ENCODE measurements at regions not wholly inside any gene's neighbourhood (a gene's known extent, or its start where the extent isn't known, plus 50 kb on each side); places are given as distances from the start of the nearest gene placed in this dataset.

GRCh38 chr22:47816863-47817210, 1054.4 kb downstream of the TBC1D22A start:
- no peaks in the 10 kb centered on the region for H3K27me3 ChIP-seq (ENCODE audit: control insufficient read depth, insufficient read depth, low read length)
- no peak for TF ChIP-seq SIN3A (IDR thresholded peaks at IDR 0.05; ENCODE audit: borderline replicate concordance, insufficient read depth, low read depth, low read length)
- no peak for TF ChIP-seq REST (IDR thresholded peaks at IDR 0.05; ENCODE audit: insufficient read depth in 1 of 2, low read depth in 2 of 2, low read length in 1 of 2)
- no peak for TF ChIP-seq CTCF (IDR thresholded peaks at IDR 0.05)
- no peak for TF ChIP-seq TCF7L2 (IDR thresholded peaks at IDR 0.05; ENCODE audit: low read depth, low read length)
- TF ChIP-seq POLR2AphosphoS5 (IDR thresholded peaks at IDR 0.05; ENCODE audit: low read depth, low read length) = no peak
- H3K4me1 ChIP-seq (ENCODE audit: control insufficient read depth, insufficient read depth, low read length) = no peaks in the 10 kb centered on the region
- ChIA-PET POLR2A (no interaction called here), CTCF (no interaction called here)
- in situ Hi-C loops (cut with HindIII; ENCODE audit: low pct_unique_long_range_greater_than_20kb, low sequenced_read_pairs) = no loop called here
- ATAC-seq = no peak
- H3K36me3 ChIP-seq (ENCODE audit: control insufficient read depth, insufficient read depth, low read length) = no peaks in the 10 kb centered on the region
- no TSS peak for BruUV-seq (replicated peaks)
- no peak overlapping the region for H3K27ac ChIP-seq (ENCODE audit: low read length)
- intact Hi-C loops (cut with micrococcal nuclease; ENCODE audit: unreplicated experiment) = no loop called here
- no peaks in the 10 kb centered on the region for H3K9me3 ChIP-seq (ENCODE audit: control insufficient read depth, insufficient read depth, low read depth, low read length)
- DNase-seq (ENCODE audit: low read depth, low spot score) = no peak
- no peak overlapping the region for H3K4me3 ChIP-seq (ENCODE audit: low read depth in 2 of 2, low read length in 2 of 2)

GRCh38 chr22:47816121-47816862, 1053.8 kb downstream of the TBC1D22A start:
- Histone ChIP-seq H3K4me3 (ENCODE audit: low read depth in 2 of 2, low read length in 2 of 2) (no peak overlapping the region), H3K27me3 (ENCODE audit: control insufficient read depth, insufficient read depth, low read length) (no peaks in the 10 kb centered on the region), H3K4me1 (ENCODE audit: control insufficient read depth, insufficient read depth, low read length) (no peaks in the 10 kb centered on the region), H3K9me3 (ENCODE audit: control insufficient read depth, insufficient read depth, low read depth, low read length) (no peaks in the 10 kb centered on the region), H3K27ac (ENCODE audit: low read length) (no peak overlapping the region), H3K36me3 (ENCODE audit: control insufficient read depth, insufficient read depth, low read length) (no peaks in the 10 kb centered on the region)
- intact Hi-C loops (cut with micrococcal nuclease; ENCODE audit: unreplicated experiment) (no loop called here), in situ Hi-C loops (cut with HindIII; ENCODE audit: low pct_unique_long_range_greater_than_20kb, low sequenced_read_pairs) (no loop called here)
- DNase-seq (ENCODE audit: low read depth, low spot score) (no peak), ATAC-seq (no peak)
- CTCF ChIA-PET = no interaction called here
- BruUV-seq (replicated peaks) = no TSS peak
- POLR2A ChIA-PET = no interaction called here
- no peak for TF ChIP-seq TCF7L2 (IDR thresholded peaks at IDR 0.05; ENCODE audit: low read depth, low read length)
- TF ChIP-seq POLR2AphosphoS5 (IDR thresholded peaks at IDR 0.05; ENCODE audit: low read depth, low read length) = no peak
- no peak for TF ChIP-seq CTCF (IDR thresholded peaks at IDR 0.05)
- TF ChIP-seq REST (IDR thresholded peaks at IDR 0.05; ENCODE audit: insufficient read depth in 1 of 2, low read depth in 2 of 2, low read length in 1 of 2) = no peak
- TF ChIP-seq SIN3A (IDR thresholded peaks at IDR 0.05; ENCODE audit: borderline replicate concordance, insufficient read depth, low read depth, low read length) = no peak

Measured in Panc1 (cell line).